NCI-H1048 (cell line): ENCODE measurements at regions not wholly inside any gene's neighbourhood (a gene's known extent, or its start where the extent isn't known, plus 50 kb on each side); places are given as distances from the start of the nearest gene placed in this dataset.

Experiments
- DNase-seq: peaks from one replicate; lab custom pipeline; 2025; lab: John Stamatoyannopoulos, UW

GRCh38 chr5:35430381-35431162, 187.1 kb upstream of the SPEF2 start:
- peak; percentile 52 for DNase-seq

DNA sequence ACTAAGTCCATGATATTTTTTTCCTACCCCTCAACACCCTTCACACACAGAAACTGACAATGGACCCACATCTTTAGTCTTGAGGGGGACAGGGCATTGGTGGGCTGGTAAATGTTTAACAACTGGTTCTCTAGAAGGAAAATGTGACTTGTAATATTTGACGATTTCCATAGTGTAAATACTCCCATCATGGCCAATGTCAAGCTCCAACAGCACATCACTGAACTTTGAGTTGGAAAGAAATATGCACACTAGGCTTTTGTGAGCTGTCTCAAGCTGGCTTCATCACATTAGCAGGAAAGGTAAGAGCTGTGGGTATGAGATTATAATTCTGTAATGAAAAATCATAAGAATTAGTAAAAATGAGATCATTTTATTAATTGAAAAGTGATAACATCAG, 189.9 kb upstream of the PRLR start:
- no peak for DNase-seq

DNA sequence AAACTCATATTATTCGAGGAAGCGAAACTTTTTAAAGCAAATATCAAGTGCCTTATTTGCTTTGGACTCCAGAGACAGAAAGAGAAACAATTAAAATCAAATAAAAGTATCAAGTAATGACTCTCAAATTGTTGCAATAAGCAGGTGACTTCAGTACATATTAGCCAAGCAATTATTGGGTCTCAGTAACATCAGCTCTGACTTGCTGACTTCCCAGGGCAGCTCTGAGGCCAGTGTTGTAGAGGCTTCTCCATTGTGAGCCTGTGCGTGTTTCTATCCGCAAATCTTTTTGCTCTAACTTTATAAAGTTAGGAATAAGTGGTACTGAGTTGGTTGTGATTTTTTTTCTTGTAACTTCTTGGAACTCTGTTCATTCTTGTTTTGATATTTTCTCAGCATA, 186.8 kb upstream of the PRLR start:
- no peak for DNase-seq

GRCh38 chr5:35416217-35416988, 186.1 kb upstream of the PRLR start:
- DNase-seq: no peak

- no peak for DNase-seq
Measured at GRCh38 chr5:35415309-35415708, 185.0 kb upstream of the PRLR start.

DNA sequence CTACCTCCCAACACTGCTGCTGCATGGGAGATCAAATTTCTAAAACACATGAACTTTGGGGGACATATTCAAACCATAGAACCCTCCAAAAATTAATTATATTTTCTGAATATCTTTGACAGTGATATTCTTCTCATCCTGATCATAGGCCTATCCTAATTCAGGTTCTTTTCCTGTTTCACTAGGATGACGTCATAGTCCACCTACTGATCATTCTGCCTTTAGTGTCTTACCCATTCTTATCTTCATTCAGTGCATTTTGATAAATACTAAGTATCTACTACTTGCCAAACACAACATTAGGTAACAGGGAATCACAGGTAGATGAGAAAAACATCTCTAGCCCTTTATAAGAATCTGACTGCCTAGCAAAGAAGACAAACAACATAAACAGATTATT, 179.1 kb upstream of the PRLR start:
- no peak for DNase-seq

DNA sequence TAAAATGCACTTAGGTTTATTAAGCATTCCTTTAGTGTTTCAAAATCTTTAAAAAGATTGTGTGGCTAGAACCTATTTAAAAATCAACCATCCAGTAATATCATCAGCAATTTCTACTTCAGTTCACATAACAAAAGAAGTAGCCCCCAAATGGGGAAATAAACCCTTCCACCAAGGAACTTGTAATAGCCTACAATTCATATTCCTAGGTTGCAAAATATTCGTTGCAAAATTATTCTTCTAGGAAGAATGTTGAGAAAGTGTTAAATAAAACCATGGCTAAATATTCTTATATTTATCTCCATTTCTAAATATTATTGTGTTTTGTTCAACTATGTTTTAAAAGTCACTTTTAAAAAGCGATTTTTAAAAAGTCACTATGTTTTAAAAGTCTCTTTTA, 177.9 kb upstream of the PRLR start:
- DNase-seq: no peak

DNA sequence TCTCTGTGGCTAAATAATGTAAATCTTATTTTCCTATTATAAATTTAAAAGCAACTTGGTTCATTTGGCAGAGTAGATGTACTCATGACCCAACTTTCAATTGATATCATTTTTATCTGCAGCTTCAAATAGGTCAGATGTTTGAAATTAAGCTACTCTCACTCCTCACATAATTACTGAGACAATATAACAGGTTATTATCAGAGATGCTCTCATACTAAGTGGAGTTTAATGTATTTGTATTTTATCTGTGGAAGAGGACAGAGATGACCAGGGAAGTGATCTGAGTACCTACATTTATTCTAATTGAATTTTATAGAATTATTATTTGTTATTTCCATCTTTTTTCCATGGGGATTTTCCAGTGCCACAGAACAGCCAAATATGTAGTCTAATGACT, 177.4 kb upstream of the PRLR start:
- DNase-seq: no peak

DNA sequence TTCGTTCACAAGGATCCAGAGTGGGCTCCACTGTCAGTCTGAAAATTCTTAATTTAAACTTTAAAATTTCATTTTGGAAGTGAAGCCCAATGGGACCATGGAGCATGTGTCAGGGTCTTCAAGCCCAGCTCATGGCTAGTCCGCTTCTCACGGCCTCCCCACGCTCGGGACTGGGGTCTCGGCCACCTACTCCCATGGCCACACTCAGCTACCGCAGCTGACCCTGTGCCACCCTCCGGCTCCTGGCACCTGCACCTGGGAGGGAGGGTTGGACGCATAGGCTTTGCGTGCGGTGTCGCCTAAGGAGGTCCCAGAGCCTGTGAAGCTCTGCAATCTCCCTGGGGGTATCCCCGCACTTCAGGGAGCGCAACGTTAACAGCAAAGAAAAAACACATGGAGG, 175.7 kb upstream of the PRLR start:
- no peak for DNase-seq

- no peak for DNase-seq
Measured at GRCh38 chr5:35404701-35405100, 174.4 kb upstream of the PRLR start.

DNA sequence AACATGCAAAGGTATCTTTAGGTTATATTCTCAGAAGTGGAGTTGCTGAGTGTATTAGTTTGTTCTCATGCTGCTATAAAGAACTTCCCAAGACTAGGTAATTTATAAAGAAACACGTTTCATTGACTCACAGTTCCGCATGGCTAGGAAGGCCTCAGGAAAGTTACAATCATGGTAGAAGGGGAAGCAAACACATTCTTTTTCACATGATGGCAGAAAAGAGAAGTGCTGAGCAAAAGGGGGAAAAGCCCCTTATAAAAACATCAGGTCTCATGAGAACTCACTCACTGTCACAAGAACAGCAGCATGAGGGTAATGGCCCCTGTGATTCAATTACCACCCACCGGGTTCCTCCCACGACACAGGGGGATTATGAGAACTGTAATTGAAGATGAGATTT, 163.6 kb upstream of the PRLR start:
- no peak for DNase-seq

DNA sequence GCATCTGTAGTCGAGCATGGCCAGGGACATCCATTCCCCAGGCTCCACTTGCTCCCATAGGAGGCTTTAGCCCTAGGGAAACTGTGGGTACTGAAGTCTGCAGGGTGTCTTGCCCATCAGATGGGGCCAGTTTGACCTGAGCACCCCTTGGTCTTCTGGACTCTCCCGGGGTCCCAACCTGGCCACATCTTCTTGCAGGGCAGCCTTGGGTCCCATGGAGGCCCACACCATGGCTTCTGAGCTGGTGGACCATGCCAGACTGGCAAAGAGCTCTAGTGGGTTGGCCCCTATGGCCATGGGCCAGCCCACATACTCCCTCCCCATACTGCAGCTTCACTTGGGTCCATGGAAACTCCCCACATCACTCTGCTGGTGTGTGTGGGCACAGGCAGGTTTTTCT, 154.4 kb upstream of the PRLR start:
- DNase-seq: no peak

DNA sequence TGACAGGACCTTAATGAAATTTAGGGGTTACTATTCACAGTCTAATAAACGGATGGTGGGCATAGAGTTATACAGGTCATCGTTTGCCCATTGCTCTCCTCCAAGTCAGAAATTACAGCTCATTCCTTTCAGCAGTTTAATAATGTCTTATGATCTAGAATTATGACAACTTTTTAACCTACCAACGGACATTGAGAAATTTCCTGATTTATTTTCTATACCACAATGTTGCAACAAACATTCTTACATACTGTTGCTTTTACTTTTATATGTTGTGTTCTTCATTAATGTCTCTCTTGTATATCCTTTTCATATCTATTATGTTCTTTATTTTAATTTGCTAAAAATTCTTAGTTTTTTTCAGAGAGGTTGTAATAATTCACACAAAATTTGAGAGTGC, 152.8 kb upstream of the PRLR start:
- no peak for DNase-seq

DNA sequence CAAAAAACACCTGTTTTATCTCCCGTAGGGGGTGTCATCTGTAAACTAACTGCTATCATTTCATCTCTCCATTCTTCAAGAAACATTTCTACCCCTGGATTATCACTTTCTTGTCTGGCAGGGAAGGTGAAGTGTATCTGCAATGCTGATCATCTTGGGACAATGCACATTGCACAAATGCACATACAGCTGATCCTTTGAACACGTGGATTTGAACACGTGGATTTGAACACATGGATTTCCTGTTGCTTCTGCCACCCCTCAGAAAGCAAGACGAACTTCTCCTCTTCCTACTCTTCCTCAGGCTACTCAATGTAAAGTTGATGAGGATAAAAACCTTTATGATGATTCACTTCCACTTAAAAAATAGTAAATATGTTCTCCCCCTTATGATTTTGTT, 147.4 kb upstream of the PRLR start:
- no peak for DNase-seq

GRCh38 chr5:35374584-35374983, 144.3 kb upstream of the PRLR start:
- no peak for DNase-seq

DNA sequence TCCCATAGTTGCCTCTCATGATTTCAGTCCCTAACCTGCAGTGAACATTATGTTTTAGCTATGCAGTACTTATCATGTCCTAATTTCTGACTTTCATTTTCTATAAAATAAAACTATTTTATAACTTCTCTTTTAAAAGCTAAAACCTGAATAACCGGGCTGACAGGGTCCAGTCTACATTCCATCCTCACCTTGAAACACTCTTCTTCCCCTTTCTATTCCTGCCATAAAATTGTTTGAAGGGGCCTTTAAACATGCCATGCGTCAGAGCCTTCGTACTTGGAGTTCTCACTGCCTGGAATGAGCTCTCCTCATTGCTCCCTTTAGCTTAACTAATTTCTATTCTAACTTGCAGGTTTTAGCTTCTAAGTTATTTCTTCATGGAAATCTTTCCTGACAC, 143.0 kb upstream of the PRLR start:
- no peak for DNase-seq

GRCh38 chr5:35372482-35372881, 142.2 kb upstream of the PRLR start:
- no peak for DNase-seq

DNA sequence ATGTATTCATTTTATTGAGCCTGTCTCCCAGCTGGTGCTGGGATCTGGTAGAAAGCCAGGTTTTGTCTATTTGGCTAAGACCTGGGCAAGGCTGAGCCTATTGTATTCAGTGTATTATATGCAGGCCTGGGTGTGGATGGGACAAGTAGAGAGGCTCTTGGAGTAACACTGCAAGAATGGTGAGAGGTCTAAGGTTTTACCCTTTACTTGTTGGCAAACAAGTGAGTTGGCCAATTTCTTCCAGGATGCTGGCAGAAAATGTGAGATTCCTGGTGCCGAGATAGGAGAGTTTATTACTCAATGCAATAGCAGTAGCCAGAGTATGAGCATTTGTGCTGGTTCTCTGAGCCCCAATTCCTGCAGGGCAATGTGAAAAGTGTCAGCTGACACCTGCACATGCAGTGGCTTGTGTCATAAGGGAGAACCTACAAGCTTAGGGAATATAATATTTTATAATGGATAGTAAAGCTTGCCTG, 141.7 kb upstream of the PRLR start:
- DNase-seq: no peak

DNA sequence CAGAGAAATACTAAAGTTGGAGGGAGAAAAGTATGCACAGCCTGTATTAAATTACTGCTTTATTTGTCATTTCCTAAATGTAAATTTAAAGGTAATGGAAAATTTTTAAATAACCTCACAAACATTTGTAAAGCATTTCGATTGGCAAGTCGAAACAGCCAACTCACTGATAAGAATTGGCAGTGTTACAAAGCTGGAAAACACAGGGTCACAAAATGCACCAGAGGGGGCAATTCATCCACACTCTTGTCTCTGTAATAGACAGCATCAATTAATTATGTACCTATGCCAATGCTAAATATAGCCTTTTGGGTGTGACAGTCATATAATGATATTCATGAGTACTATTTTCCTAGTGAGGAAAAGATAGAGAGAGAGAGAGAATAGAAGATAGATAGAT, 140.6 kb upstream of the PRLR start:
- DNase-seq: no peak

DNA sequence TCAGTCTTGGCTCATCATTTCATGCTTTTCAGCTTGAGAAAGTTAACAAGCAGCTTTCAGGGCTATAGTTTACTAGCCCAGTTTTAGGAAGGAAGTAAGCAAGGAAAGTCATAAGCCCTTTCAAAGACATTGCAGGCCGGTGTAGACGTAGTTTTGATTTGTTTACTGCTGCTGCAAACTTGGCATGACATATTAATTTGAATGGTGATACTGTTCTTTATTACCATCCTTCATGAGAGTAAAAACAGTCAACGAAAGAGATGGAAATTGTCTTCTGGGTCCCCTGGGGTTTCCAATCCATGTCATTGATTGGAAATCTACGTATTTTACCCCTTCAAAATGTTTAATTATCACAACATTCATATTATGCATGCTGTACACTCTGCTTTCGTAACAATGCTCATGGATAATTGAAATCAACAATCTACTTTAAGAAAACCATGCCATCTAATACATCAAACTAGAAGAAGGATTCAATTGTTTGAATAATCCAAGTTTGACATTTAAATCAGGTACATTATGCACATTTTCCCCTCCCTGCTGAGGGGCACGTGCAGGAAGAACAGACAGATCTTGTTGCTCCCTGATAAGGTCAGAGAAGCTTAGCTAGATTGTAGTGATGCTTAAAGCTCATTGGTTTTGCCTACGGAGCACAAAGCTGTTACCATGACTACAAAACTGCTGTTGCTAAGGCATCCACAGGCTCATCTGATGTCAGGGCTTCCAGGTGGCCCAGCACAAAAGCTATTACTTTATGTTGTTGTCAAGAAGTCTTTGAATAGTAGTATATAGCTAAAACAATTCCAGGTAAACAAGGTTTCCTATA, 139.9 kb upstream of the PRLR start:
- peak; percentile 3 for DNase-seq

GRCh38 chr5:35367526-35367925, 137.2 kb upstream of the PRLR start:
- no peak for DNase-seq

- DNase-seq: no peak
Measured at GRCh38 chr5:35365758-35366157, 135.5 kb upstream of the PRLR start.

DNA sequence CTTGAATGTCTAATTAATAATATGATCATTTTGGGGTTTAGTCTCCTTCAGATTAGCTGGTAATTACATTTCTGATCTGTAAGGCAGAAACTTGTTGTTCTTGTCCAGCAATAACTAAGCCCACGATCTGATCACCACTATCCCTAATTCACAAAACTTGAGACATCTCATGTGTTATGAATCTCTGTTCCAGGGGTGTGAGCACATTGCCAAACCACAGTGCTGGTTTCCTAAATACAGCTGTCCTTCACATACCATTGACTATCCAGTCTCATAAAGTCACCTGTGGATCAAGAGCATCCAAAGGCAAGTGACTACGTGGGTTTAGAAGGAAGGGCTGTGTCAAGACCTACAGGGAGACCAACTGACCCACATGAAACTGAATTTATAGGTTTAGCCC, 134.1 kb upstream of the PRLR start:
- DNase-seq: no peak
